Stimulated activated memory B cell treated with anti-CD40 and anti-IgM and Interleukin-4, amounts not matched to agents 10 μg/mL and 1 μg/mL and 100 μg/mL, for 72 hours (primary cell): ENCODE measurements at regions not wholly inside any gene's neighbourhood (a gene's known extent, or its start where the extent isn't known, plus 50 kb on each side); places are given as distances from the start of the nearest gene placed in this dataset.
"Not testable (repeated sequence)": the region's sequence is repeated elsewhere in the genome, so short reads cannot be mapped to it uniquely, and the experiment has no call there.

Experiments
- ATAC-seq: fragments of 150-1000 bp; cut with Tn5 transposase; 2 replicates; pipeline ENCODE4 v1.10.0; 2021
- H3K27ac Mint-ChIP-seq: one replicate; pipeline ENCODE4 v1.8.0; 2022; ENCODE audit warnings: mild to moderate bottlenecking, mixed read lengths
- H3K27me3 Mint-ChIP-seq: one replicate; pipeline ENCODE4 v1.8.0; 2022; ENCODE audit warnings: mixed read lengths
- H3K36me3 Mint-ChIP-seq: one replicate; pipeline ENCODE4 v1.8.0; 2022; ENCODE audit warnings: mixed read lengths
- H3K4me1 Mint-ChIP-seq: one replicate; pipeline ENCODE4 v1.8.0; 2022; ENCODE audit warnings: mixed read lengths
- H3K4me3 Mint-ChIP-seq: one replicate; pipeline ENCODE4 v1.8.0; 2022; ENCODE audit warnings: mild to moderate bottlenecking, moderate library complexity, mixed read lengths
- H3K9me3 Mint-ChIP-seq: one replicate; pipeline ENCODE4 v1.8.0; 2022; ENCODE audit warnings: mixed read lengths

- no peaks in the 10 kb centered on the region for H3K36me3 Mint-ChIP-seq
- H3K27ac Mint-ChIP-seq: no peak overlapping the region
- H3K4me1 Mint-ChIP-seq: no peaks in the 10 kb centered on the region
- H3K4me3 Mint-ChIP-seq: no peak overlapping the region
- ATAC-seq: no peak
- no peaks in the 10 kb centered on the region for H3K27me3 Mint-ChIP-seq
- peaks cover 2% of the 10 kb centered on the region for H3K9me3 Mint-ChIP-seq
These were observed 1964.0 kb upstream of the CDH6 start for GRCh38 chr5:29229461-29229860.

- H3K4me1 Mint-ChIP-seq: no peaks in the 10 kb centered on the region
- peaks cover under 1% of the 10 kb centered on the region for H3K9me3 Mint-ChIP-seq
- H3K27me3 Mint-ChIP-seq: no peaks in the 10 kb centered on the region
- no peak overlapping the region for H3K27ac Mint-ChIP-seq
- H3K36me3 Mint-ChIP-seq: no peaks in the 10 kb centered on the region
- H3K4me3 Mint-ChIP-seq: no peak overlapping the region
- ATAC-seq: no peak
These were observed 1975.3 kb upstream of the CDH6 start for GRCh38 chr5:29218138-29218537.

- Mint-ChIP-seq H3K27ac (no peak overlapping the region), H3K9me3 (peaks cover 5% of the 10 kb centered on the region)
These were observed 1978.6 kb upstream of the CDH6 start for GRCh38 chr5:29214839-29215238.

GRCh38 chr5:29213475-29213874, 1980.0 kb upstream of the CDH6 start:
- no peak for ATAC-seq
- H3K4me1 Mint-ChIP-seq: no peaks in the 10 kb centered on the region
- peaks cover 5% of the 10 kb centered on the region for H3K9me3 Mint-ChIP-seq
- no peak overlapping the region for H3K27ac Mint-ChIP-seq
- H3K27me3 Mint-ChIP-seq: no peaks in the 10 kb centered on the region
- H3K4me3 Mint-ChIP-seq: no peak overlapping the region
- no peaks in the 10 kb centered on the region for H3K36me3 Mint-ChIP-seq

More at GRCh38 chr5:29214839-29215238, 1978.6 kb upstream of the CDH6 start:
- no peaks in the 10 kb centered on the region for H3K36me3 Mint-ChIP-seq
- no peaks in the 10 kb centered on the region for H3K4me1 Mint-ChIP-seq
- no peaks in the 10 kb centered on the region for H3K27me3 Mint-ChIP-seq
- no peak overlapping the region for H3K4me3 Mint-ChIP-seq
- ATAC-seq: no peak

- ATAC-seq: no peak
- Mint-ChIP-seq H3K36me3 (no peaks in the 10 kb centered on the region), H3K27me3 (no peaks in the 10 kb centered on the region), H3K9me3 (peaks cover 4% of the 10 kb centered on the region), H3K27ac (no peak overlapping the region), H3K4me1 (no peaks in the 10 kb centered on the region), H3K4me3 (no peak overlapping the region)
These were observed 1985.5 kb upstream of the CDH6 start for GRCh38 chr5:29208024-29208423.

GRCh38 chr5:29203049-29203448, 1990.4 kb upstream of the CDH6 start:
- no peaks in the 10 kb centered on the region for H3K9me3 Mint-ChIP-seq
- H3K4me3 Mint-ChIP-seq: no peak overlapping the region
- H3K27ac Mint-ChIP-seq: no peak overlapping the region
- no peaks in the 10 kb centered on the region for H3K36me3 Mint-ChIP-seq
- ATAC-seq: no peak
- H3K27me3 Mint-ChIP-seq: no peaks in the 10 kb centered on the region
- H3K4me1 Mint-ChIP-seq: no peaks in the 10 kb centered on the region

- no peaks in the 10 kb centered on the region for H3K9me3 Mint-ChIP-seq
- no peak overlapping the region for H3K27ac Mint-ChIP-seq
- no peak overlapping the region for H3K4me3 Mint-ChIP-seq
- H3K27me3 Mint-ChIP-seq: no peaks in the 10 kb centered on the region
- no peaks in the 10 kb centered on the region for H3K36me3 Mint-ChIP-seq
- no peak for ATAC-seq
- H3K4me1 Mint-ChIP-seq: no peaks in the 10 kb centered on the region
These were observed 1995.6 kb upstream of the CDH6 start for GRCh38 chr5:29197631-29198454.

GRCh38 chr5:29193972-29194371, 1999.5 kb upstream of the CDH6 start:
- ATAC-seq: no peak
- Mint-ChIP-seq H3K4me3 (no peak overlapping the region), H3K36me3 (no peaks in the 10 kb centered on the region), H3K9me3 (no peaks in the 10 kb centered on the region), H3K4me1 (no peaks in the 10 kb centered on the region), H3K27ac (no peak overlapping the region), H3K27me3 (no peaks in the 10 kb centered on the region)

- not testable (repeated sequence) for H3K27me3 Mint-ChIP-seq, H3K9me3 Mint-ChIP-seq, H3K4me1 Mint-ChIP-seq, H3K27ac Mint-ChIP-seq, H3K36me3 Mint-ChIP-seq, H3K4me3 Mint-ChIP-seq, ATAC-seq
These were observed 2002.0 kb upstream of the CDH6 start for GRCh38 chr5:29191269-29192048.

GRCh38 chr5:29190398-29190797, 2003.1 kb upstream of the CDH6 start:
- not testable (repeated sequence) for H3K4me1 Mint-ChIP-seq, ATAC-seq, H3K4me3 Mint-ChIP-seq, H3K27ac Mint-ChIP-seq, H3K36me3 Mint-ChIP-seq, H3K27me3 Mint-ChIP-seq, H3K9me3 Mint-ChIP-seq

- not testable (repeated sequence) for H3K36me3 Mint-ChIP-seq, H3K9me3 Mint-ChIP-seq, H3K4me3 Mint-ChIP-seq, H3K27me3 Mint-ChIP-seq, ATAC-seq, H3K4me1 Mint-ChIP-seq, H3K27ac Mint-ChIP-seq
These were observed 2007.1 kb upstream of the CDH6 start for GRCh38 chr5:29186380-29186779.

GRCh38 chr5:29185558-29185957, 2007.9 kb upstream of the CDH6 start:
- ATAC-seq: no peak
- Mint-ChIP-seq H3K9me3 (peaks cover 7% of the 10 kb centered on the region), H3K27me3 (no peaks in the 10 kb centered on the region), H3K4me3 (no peak overlapping the region), H3K27ac (no peak overlapping the region), H3K4me1 (no peaks in the 10 kb centered on the region), H3K36me3 (no peaks in the 10 kb centered on the region)

- no peaks in the 10 kb centered on the region for H3K4me1 Mint-ChIP-seq
- H3K4me3 Mint-ChIP-seq: no peak overlapping the region
- H3K27ac Mint-ChIP-seq: no peak overlapping the region
- no peaks in the 10 kb centered on the region for H3K27me3 Mint-ChIP-seq
- H3K36me3 Mint-ChIP-seq: no peaks in the 10 kb centered on the region
- H3K9me3 Mint-ChIP-seq: peaks cover 17% of the 10 kb centered on the region
- no peak for ATAC-seq
These were observed 2017.7 kb upstream of the CDH6 start for GRCh38 chr5:29175774-29176173.

GRCh38 chr5:29170599-29170998, 2022.9 kb upstream of the CDH6 start:
- H3K27ac Mint-ChIP-seq: no peak overlapping the region
- peaks cover 12% of the 10 kb centered on the region for H3K9me3 Mint-ChIP-seq
- H3K4me3 Mint-ChIP-seq: no peak overlapping the region
- no peaks in the 10 kb centered on the region for H3K36me3 Mint-ChIP-seq
- H3K4me1 Mint-ChIP-seq: no peaks in the 10 kb centered on the region
- no peaks in the 10 kb centered on the region for H3K27me3 Mint-ChIP-seq
- no peak for ATAC-seq

GRCh38 chr5:29169886-29170285, 2023.6 kb upstream of the CDH6 start:
- H3K4me3 Mint-ChIP-seq: no peak overlapping the region
- no peaks in the 10 kb centered on the region for H3K27me3 Mint-ChIP-seq
- no peaks in the 10 kb centered on the region for H3K4me1 Mint-ChIP-seq
- no peak for ATAC-seq
- no peaks in the 10 kb centered on the region for H3K36me3 Mint-ChIP-seq
- H3K27ac Mint-ChIP-seq: no peak overlapping the region
- peaks cover 8% of the 10 kb centered on the region for H3K9me3 Mint-ChIP-seq

- H3K27ac Mint-ChIP-seq: no peak overlapping the region
- H3K27me3 Mint-ChIP-seq: no peaks in the 10 kb centered on the region
- no peak for ATAC-seq
- no peak overlapping the region for H3K4me3 Mint-ChIP-seq
- H3K36me3 Mint-ChIP-seq: no peaks in the 10 kb centered on the region
- peaks cover 9% of the 10 kb centered on the region for H3K9me3 Mint-ChIP-seq
- H3K4me1 Mint-ChIP-seq: no peaks in the 10 kb centered on the region
These were observed 2031.2 kb upstream of the CDH6 start for GRCh38 chr5:29162297-29162696.
